Activated B cell treated with CpG ODN at 0.5 μM for 24 hours (primary cell): ENCODE measurements at regions not wholly inside any gene's neighbourhood (a gene's known extent, or its start where the extent isn't known, plus 50 kb on each side); places are given as distances from the start of the nearest gene placed in this dataset.

Source experiments
- ATAC-seq: fragments of 200-7000 bp; cut with Tn5 transposase; one replicate; pipeline ENCODE4 v1.10.0; 2021; ENCODE audit warnings: low read depth, mild to moderate bottlenecking, moderate library complexity
- CTCF ChIA-PET: fragments of 350-600 bp; sonication (Branson Sonifier 250); formaldehyde crosslinking; loops from one replicate; lab custom pipeline; 2021; ENCODE audit warnings: antibody characterized with exemption; lab: Charles Lee
- POLR2A ChIA-PET: fragments of 350-600 bp; sonication (Branson Sonifier 250); formaldehyde crosslinking; loops from one replicate; lab custom pipeline; 2021; ENCODE audit warnings: antibody characterized with exemption; lab: Charles Lee
- DNase-seq: peaks from one replicate; pipeline ENCODE4 v3.0.0; 2022
- H3K27ac Mint-ChIP-seq: one replicate; pipeline ENCODE4 v1.8.0; 2020; ENCODE audit warnings: mixed read lengths
- H3K27me3 Mint-ChIP-seq: one replicate; pipeline ENCODE4 v1.8.0; 2021; ENCODE audit warnings: mixed read lengths
- H3K36me3 Mint-ChIP-seq: one replicate; pipeline ENCODE4 v1.8.0; 2021; ENCODE audit warnings: low read depth, mixed read lengths
- H3K4me1 Mint-ChIP-seq: one replicate; pipeline ENCODE4 v1.8.0; 2021; ENCODE audit warnings: mixed read lengths
- H3K4me3 Mint-ChIP-seq: one replicate; pipeline ENCODE4 v1.8.0; 2020; ENCODE audit warnings: mild to moderate bottlenecking, mixed read lengths
- H3K9me3 Mint-ChIP-seq: one replicate; pipeline ENCODE4 v1.8.0; 2020; ENCODE audit warnings: mixed read lengths
- intact Hi-C: fragments of 100-400 bp; cut with micrococcal nuclease; formaldehyde crosslinking; loops from one replicate; pipeline ENCODE4 v1.15.1; 2024
- TF ChIP-seq, protein P1 (sequence below): fragments of 200-600 bp; IDR thresholded peaks from one replicate; pipeline ENCODE4 v1.8.0; 2022; ENCODE audit warnings: antibody characterized with exemption, mild to moderate bottlenecking

DNA sequence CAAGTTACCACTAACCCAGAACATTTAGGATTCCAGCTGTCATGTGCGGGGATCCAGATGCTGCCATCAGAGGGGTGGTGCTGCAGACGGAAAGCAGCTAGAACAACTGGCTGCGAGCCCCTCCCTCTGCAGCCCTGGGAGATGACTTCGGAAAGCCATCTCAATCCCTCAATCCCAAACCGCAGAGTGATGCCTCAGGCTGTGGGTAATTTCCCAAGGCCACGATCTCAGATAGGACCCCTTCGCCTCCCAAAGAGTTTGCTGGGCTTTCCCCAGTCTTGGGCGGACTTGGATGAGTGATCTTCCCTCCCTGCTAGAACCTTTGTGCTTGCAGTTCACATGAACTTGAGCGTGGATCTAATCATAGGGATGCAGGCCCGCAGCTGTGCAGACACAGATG is 71.3 kb upstream of the EN2 start:
- Mint-ChIP-seq H3K36me3 (no peaks in the 10 kb centered on the region), H3K4me3 (no peak overlapping the region), H3K27ac (no peak overlapping the region), H3K4me1 (peaks cover 4% of the 10 kb centered on the region), H3K27me3 (peaks cover 58% of the 10 kb centered on the region), H3K9me3 (no peaks in the 10 kb centered on the region)
- POLR2A ChIA-PET = no interaction called here
- intact Hi-C loops = no loop called here
- ATAC-seq (no peak), DNase-seq (no peak)
- TF ChIP-seq, protein P1, sequence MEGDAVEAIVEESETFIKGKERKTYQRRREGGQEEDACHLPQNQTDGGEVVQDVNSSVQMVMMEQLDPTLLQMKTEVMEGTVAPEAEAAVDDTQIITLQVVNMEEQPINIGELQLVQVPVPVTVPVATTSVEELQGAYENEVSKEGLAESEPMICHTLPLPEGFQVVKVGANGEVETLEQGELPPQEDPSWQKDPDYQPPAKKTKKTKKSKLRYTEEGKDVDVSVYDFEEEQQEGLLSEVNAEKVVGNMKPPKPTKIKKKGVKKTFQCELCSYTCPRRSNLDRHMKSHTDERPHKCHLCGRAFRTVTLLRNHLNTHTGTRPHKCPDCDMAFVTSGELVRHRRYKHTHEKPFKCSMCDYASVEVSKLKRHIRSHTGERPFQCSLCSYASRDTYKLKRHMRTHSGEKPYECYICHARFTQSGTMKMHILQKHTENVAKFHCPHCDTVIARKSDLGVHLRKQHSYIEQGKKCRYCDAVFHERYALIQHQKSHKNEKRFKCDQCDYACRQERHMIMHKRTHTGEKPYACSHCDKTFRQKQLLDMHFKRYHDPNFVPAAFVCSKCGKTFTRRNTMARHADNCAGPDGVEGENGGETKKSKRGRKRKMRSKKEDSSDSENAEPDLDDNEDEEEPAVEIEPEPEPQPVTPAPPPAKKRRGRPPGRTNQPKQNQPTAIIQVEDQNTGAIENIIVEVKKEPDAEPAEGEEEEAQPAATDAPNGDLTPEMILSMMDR = no peak
- CTCF ChIA-PET = no interaction called here

DNA sequence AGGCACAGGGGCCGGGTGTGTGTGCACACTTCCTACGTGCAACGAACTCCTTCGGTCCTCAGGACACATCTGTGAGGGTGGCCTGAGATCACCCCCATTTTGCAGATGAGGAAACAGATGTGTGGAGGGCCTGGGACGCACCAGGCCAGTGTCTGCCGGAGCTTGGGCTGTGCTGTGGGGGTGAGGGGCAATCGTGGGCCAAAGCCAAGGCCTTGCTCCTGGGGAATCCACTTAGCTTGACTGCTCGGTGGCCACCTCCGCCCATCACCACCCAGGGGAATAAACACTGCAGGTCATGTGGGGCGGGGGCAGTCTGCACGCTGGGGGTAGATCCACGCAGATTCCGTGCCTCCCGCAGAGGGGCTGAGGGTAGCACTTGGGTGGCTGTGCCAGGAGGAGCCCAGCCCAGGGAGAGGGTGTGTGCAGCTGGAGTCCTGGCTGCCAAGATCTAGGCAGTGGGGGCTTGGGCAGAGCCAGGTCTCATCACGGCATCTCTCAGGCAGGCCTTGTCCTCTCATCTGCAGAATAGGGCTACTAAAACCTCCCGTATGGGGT is 70.8 kb upstream of the EN2 start:
- DNase-seq (no peak), ATAC-seq (no peak)
- TF ChIP-seq, protein P1 = no peak
- Mint-ChIP-seq H3K9me3 (no peaks in the 10 kb centered on the region), H3K27ac (no peak overlapping the region), H3K4me3 (no peak overlapping the region), H3K27me3 (peaks cover 55% of the 10 kb centered on the region), H3K4me1 (no peaks in the 10 kb centered on the region), H3K36me3 (no peaks in the 10 kb centered on the region)
- CTCF ChIA-PET = no interaction called here
- intact Hi-C loops = no loop called here
- POLR2A ChIA-PET = no interaction called here

DNA sequence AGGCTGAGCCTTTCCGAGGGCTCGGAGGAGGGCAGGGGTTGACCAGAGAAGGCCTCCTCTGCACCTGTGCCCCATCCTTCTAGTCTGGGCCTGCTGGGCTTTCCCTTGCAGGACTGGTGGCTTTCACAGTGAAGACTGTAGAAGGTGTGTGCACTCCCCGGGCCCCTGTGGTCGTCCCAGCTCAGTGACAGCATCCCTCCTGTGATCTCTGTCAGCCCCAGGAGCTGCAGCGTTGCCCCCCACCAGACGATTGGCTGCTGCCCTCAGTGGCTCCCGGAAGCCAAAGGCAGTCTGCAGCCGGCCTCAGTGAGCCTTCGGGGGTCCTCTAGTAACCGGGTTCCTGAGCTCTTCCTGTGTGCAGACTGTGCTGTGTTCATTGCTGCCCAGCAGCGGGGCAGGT is 69.4 kb upstream of the EN2 start:
- intact Hi-C loops = no loop called here
- Mint-ChIP-seq H3K36me3 (no peaks in the 10 kb centered on the region), H3K27ac (no peak overlapping the region), H3K4me1 (no peaks in the 10 kb centered on the region), H3K4me3 (no peak overlapping the region), H3K9me3 (no peaks in the 10 kb centered on the region), H3K27me3 (peaks cover 53% of the 10 kb centered on the region)
- POLR2A ChIA-PET = no interaction called here
- ATAC-seq (no peak), DNase-seq (no peak)
- TF ChIP-seq, protein P1 = no peak
- CTCF ChIA-PET = no interaction called here

DNA sequence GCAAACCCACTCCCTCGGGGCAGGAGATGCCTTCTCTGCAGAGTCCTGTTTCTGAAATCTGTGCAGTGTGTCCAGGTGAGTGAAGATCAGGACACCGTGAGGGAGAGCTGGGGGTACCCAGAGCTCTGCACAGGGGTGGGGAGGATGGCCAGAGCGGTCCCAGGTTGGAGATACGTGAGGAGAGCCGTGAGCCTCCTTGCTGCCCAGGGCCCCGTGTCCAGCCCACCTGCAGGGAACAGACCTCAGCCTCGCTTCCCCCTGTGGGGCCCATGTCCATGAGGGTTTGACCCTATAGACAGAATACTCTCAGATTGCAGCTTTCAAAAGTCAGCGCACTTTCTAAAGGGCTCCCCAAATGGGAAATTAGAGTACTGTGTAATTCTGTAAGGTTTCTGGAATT is 66.5 kb upstream of the EN2 start:
- no peaks in the 10 kb centered on the region for H3K9me3 Mint-ChIP-seq
- CTCF ChIA-PET = interaction anchor here (1.0 kb wide), 1 partner anchor 22 kb away, joined by 3 read pairs; no protein-coding TSS in a partner anchor
- peaks cover 35% of the 10 kb centered on the region for H3K27me3 Mint-ChIP-seq
- intact Hi-C loops = no loop called here
- H3K4me3 Mint-ChIP-seq = no peak overlapping the region
- ATAC-seq (no peak), DNase-seq (no peak)
- POLR2A ChIA-PET = no interaction called here
- H3K4me1 Mint-ChIP-seq = no peaks in the 10 kb centered on the region
- no peaks in the 10 kb centered on the region for H3K36me3 Mint-ChIP-seq
- H3K27ac Mint-ChIP-seq = no peak overlapping the region
- TF ChIP-seq, protein P1 = no peak

DNA sequence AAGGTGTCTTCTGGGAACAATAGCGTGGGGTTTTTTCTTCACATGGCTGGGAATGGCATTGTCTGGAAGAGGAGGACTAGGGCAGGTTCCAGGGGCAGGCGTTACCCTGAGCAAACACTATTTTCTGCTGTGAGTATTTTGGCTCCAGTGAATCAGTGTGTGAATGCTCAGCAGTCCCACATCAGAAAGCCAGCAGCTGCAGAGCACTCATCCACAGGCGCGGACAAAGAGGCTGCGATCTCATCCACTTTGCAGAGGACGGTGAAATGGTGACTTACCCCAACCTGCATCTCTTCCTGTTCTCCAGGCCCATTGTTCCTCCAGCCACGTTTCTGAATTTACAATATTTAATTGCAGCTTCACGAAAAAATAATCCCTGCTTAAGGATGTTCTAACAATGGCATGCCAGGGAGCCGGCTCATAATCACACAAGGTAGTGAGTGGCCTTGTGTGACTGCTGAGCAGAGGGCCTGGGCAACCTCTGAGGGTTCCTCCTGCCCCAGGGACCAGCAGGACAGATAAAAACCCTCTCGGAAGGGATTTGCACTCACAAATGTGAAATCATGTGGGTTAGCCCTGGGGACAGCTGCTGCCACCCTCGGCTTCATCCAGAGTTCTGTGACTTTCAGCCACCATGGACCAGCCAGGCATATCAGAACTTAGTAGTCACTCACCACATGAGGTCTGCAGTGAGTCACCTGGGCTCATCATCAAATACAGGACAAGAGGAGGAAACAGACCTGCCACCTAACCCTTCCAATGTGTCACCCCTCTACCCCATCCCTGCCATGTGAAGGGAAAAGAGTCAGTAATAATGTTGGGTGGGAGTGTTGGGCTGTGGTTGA is 65.0 kb upstream of the EN2 start:
- Mint-ChIP-seq H3K27me3 (peaks cover 28% of the 10 kb centered on the region), H3K4me1 (no peaks in the 10 kb centered on the region), H3K36me3 (no peaks in the 10 kb centered on the region), H3K9me3 (no peaks in the 10 kb centered on the region), H3K27ac (no peak overlapping the region), H3K4me3 (no peak overlapping the region)
- TF ChIP-seq, protein P1 = no peak
- intact Hi-C loops = no loop called here
- ChIA-PET POLR2A (no interaction called here), CTCF (no interaction called here)
- DNase-seq (no peak), ATAC-seq (no peak)
